ENCODE measurements at regions not wholly inside any gene's neighbourhood (a gene's known extent, or its start where the extent isn't known, plus 50 kb on each side); places are given as distances from the start of the nearest gene placed in this dataset.

GRCh38 chr5:17443333-17444130, 54.5 kb upstream of the TAF11L2 start:
- Histone ChIP-seq H2AFZ (ENCODE audit: low read depth, low read length, severe bottlenecking) (peak overlapping the region; percentile 2), H3K4me2 (ENCODE audit: low read depth, low read length, poor library complexity, severe bottlenecking) (peak overlapping the region; percentile 6), H3K9me2 (replicated peaks; ENCODE audit: insufficient read depth, low read length) (no peaks in the 10 kb centered on the region), H3K79me2 (ENCODE audit: insufficient read depth, low read length) (no peaks in the 10 kb centered on the region), H4K20me1 (ENCODE audit: low read depth, low read length) (no peaks in the 10 kb centered on the region), H3K27me3 (ENCODE audit: low read length) (no peaks in the 10 kb centered on the region), H3K9me3 (ENCODE audit: insufficient read depth, low read length) (no peaks in the 10 kb centered on the region), H3K36me3 (ENCODE audit: low read length) (no peaks in the 10 kb centered on the region), H3K27ac (ENCODE audit: low read depth, low read length) (no peak overlapping the region), H3K4me3 (ENCODE audit: insufficient read depth, low read length, poor library complexity, severe bottlenecking) (no peak overlapping the region), H3F3A (ENCODE audit: insufficient read depth) (no peaks in the 10 kb centered on the region), H3K9ac (ENCODE audit: low read length) (no peak overlapping the region)
- no peak for TF ChIP-seq EZH2phosphoT487 (conservative IDR thresholded peaks at IDR 0.05; ENCODE audit: low read length)

GRCh38 chr5:17444496-17444895, 53.5 kb upstream of the TAF11L2 start:
- TF ChIP-seq CTCF (IDR thresholded peaks at IDR 0.05; ENCODE audit: insufficient read depth, low read length, poor library complexity, severe bottlenecking) = no peak
- TF ChIP-seq EZH2phosphoT487 (conservative IDR thresholded peaks at IDR 0.05; ENCODE audit: low read length) = no peak

GRCh38 chr5:17445185-17445584, 52.8 kb upstream of the TAF11L2 start:
- Histone ChIP-seq H3K9me3 (ENCODE audit: insufficient read depth, low read length) (no peaks in the 10 kb centered on the region), H3K4me2 (ENCODE audit: low read depth, low read length, poor library complexity, severe bottlenecking) (no peak overlapping the region), H3K4me3 (ENCODE audit: insufficient read depth, low read length, poor library complexity, severe bottlenecking) (no peak overlapping the region), H3K9ac (ENCODE audit: low read length) (no peak overlapping the region), H2AFZ (ENCODE audit: low read depth, low read length, severe bottlenecking) (no peak overlapping the region), H3F3A (ENCODE audit: insufficient read depth) (no peaks in the 10 kb centered on the region), H3K36me3 (ENCODE audit: low read length) (no peaks in the 10 kb centered on the region), H3K27me3 (ENCODE audit: low read length) (no peaks in the 10 kb centered on the region), H4K20me1 (ENCODE audit: low read depth, low read length) (no peaks in the 10 kb centered on the region), H3K9me2 (replicated peaks; ENCODE audit: insufficient read depth, low read length) (no peaks in the 10 kb centered on the region), H3K27ac (ENCODE audit: low read depth, low read length) (no peak overlapping the region), H3K79me2 (ENCODE audit: insufficient read depth, low read length) (no peaks in the 10 kb centered on the region)
- TF ChIP-seq CTCF (IDR thresholded peaks at IDR 0.05; ENCODE audit: insufficient read depth, low read length, poor library complexity, severe bottlenecking) (no peak), EZH2phosphoT487 (conservative IDR thresholded peaks at IDR 0.05; ENCODE audit: low read length) (no peak)

More at GRCh38 chr5:17444496-17444895, 53.5 kb upstream of the TAF11L2 start:
- Histone ChIP-seq H3K4me2 (ENCODE audit: low read depth, low read length, poor library complexity, severe bottlenecking) (peak overlapping the region; percentile 6), H3F3A (ENCODE audit: insufficient read depth) (no peaks in the 10 kb centered on the region), H3K36me3 (ENCODE audit: low read length) (no peaks in the 10 kb centered on the region), H2AFZ (ENCODE audit: low read depth, low read length, severe bottlenecking) (peak overlapping the region; percentile 5), H4K20me1 (ENCODE audit: low read depth, low read length) (no peaks in the 10 kb centered on the region), H3K27ac (ENCODE audit: low read depth, low read length) (no peak overlapping the region), H3K79me2 (ENCODE audit: insufficient read depth, low read length) (no peaks in the 10 kb centered on the region), H3K4me3 (ENCODE audit: insufficient read depth, low read length, poor library complexity, severe bottlenecking) (no peak overlapping the region), H3K9me2 (replicated peaks; ENCODE audit: insufficient read depth, low read length) (no peaks in the 10 kb centered on the region), H3K27me3 (ENCODE audit: low read length) (no peaks in the 10 kb centered on the region), H3K9ac (ENCODE audit: low read length) (no peak overlapping the region), H3K9me3 (ENCODE audit: insufficient read depth, low read length) (no peaks in the 10 kb centered on the region)

Measured in SU-DHL-6 (cell line).